Breast epithelium (tissue), 3 donors: ENCODE measurements at regions not wholly inside any gene's neighbourhood (a gene's known extent, or its start where the extent isn't known, plus 50 kb on each side); places are given as distances from the start of the nearest gene placed in this dataset.

Experiments used
- CTCF ChIP-seq, 3 donors: fragments of 450-650 bp; IDR thresholded peaks; one replicate each; pipeline ENCODE4 v1.5.1; 2016 to 2017; ENCODE audit warnings: antibody characterized with exemption in 3 of 3, mild to moderate bottlenecking in 3 of 3, moderate library complexity in 3 of 3
- POLR2A ChIP-seq: fragments of 450-650 bp; IDR thresholded peaks from one replicate; pipeline ENCODE4 v1.6.1; 2016; ENCODE audit warnings: antibody characterized with exemption, mild to moderate bottlenecking, moderate library complexity

- peak in 1 of 3 donors; percentile 18 for TF ChIP-seq CTCF (IDR thresholded peaks at IDR 0.05)
- no peak for TF ChIP-seq POLR2A
Observed at GRCh38 chr2:18987592-18988073, 370.8 kb downstream of the OSR1 start.
